ENCODE measurements at regions not wholly inside any gene's neighbourhood (a gene's known extent, or its start where the extent isn't known, plus 50 kb on each side); places are given as distances from the start of the nearest gene placed in this dataset.

- TF ChIP-seq, protein P1, sequence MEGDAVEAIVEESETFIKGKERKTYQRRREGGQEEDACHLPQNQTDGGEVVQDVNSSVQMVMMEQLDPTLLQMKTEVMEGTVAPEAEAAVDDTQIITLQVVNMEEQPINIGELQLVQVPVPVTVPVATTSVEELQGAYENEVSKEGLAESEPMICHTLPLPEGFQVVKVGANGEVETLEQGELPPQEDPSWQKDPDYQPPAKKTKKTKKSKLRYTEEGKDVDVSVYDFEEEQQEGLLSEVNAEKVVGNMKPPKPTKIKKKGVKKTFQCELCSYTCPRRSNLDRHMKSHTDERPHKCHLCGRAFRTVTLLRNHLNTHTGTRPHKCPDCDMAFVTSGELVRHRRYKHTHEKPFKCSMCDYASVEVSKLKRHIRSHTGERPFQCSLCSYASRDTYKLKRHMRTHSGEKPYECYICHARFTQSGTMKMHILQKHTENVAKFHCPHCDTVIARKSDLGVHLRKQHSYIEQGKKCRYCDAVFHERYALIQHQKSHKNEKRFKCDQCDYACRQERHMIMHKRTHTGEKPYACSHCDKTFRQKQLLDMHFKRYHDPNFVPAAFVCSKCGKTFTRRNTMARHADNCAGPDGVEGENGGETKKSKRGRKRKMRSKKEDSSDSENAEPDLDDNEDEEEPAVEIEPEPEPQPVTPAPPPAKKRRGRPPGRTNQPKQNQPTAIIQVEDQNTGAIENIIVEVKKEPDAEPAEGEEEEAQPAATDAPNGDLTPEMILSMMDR (conservative IDR thresholded peaks at IDR 0.05; ENCODE audit: low read depth, low read length), result no peak
- no peak for TF ChIP-seq EZH2 (IDR thresholded peaks at IDR 0.05; ENCODE audit: borderline replicate concordance, low read depth, low read length, poor library complexity, severe bottlenecking)
Measured at GRCh38 chr2:66324909-66325528, 109.9 kb upstream of the MEIS1 start.
